HEK293 (cell line): ENCODE measurements at regions not wholly inside any gene's neighbourhood (a gene's known extent, or its start where the extent isn't known, plus 50 kb on each side); places are given as distances from the start of the nearest gene placed in this dataset.

ENCODE experiments used
- CTCF ChIA-PET: fragments of 350-600 bp; formaldehyde crosslinking; extraction: SDS; loops from one replicate; lab custom pipeline; 2021; ENCODE audit warnings: antibody characterized with exemption; lab: Yijun Ruan, JAX
- POLR2A ChIA-PET: fragments of 300-600 bp; formaldehyde crosslinking; extraction: SDS; loops from one replicate; lab custom pipeline; 2020; ENCODE audit warnings: antibody characterized with exemption, inconsistent platforms; lab: Yijun Ruan, JAX
- H3K27ac ChIP-seq: fragments of 200-500 bp; sonication (Bioruptor generic); 2 replicates; pipeline ENCODE4 v1.5.1; 2014; ENCODE audit warnings: low read depth, low read length, control low read depth, inconsistent platforms; ENCODE audit errors: extremely low read depth
- H3K36me3 ChIP-seq, 2 experiments: fragments of 200-500 bp in 1 of 2; sonication (Bioruptor generic) in 1 of 2; 1 replicate in 1 of 2; 2 replicates in 1 of 2; pipeline ENCODE4 v1.5.1; 2014 to 2017; ENCODE audit warnings: inconsistent platforms in 2 of 2, low read length in 2 of 2; ENCODE audit not compliant: control insufficient read depth in 2 of 2, insufficient read depth in 1 of 2
- H3K4me1 ChIP-seq: fragments of 200-500 bp; sonication (Bioruptor generic); 2 replicates; pipeline ENCODE4 v1.5.1; 2014; ENCODE audit warnings: mild to moderate bottlenecking, low read length, inconsistent platforms; ENCODE audit not compliant: control insufficient read depth, insufficient read depth
- H3K4me3 ChIP-seq: 2 replicates; pipeline ENCODE4 v1.5.1; 2011; ENCODE audit warnings: low read depth, mild to moderate bottlenecking, control low read depth, low read length, moderate library complexity
- H3K9me3 ChIP-seq: fragments of 200-500 bp; sonication (Bioruptor generic); 2 replicates; pipeline ENCODE4 v1.5.1; 2014; ENCODE audit warnings: low read depth, low read length, inconsistent platforms; ENCODE audit not compliant: control insufficient read depth, insufficient read depth
- EGR2 ChIP-seq: fragments of 450-650 bp; formaldehyde crosslinking; IDR thresholded peaks from 2 replicates; pipeline ENCODE4 v1.5.1; 2016; ENCODE audit warnings: low read depth, missing biosample characterization, missing genetic modification characterization
- FEZF1 ChIP-seq: fragments of 450-650 bp; formaldehyde crosslinking; IDR thresholded peaks from 2 replicates; pipeline ENCODE4 v1.5.1; 2016; ENCODE audit warnings: missing biosample characterization, missing genetic modification characterization
- HOXA7 ChIP-seq: sonication (generic); formaldehyde crosslinking; IDR thresholded peaks from 2 replicates; pipeline ENCODE4 v1.8.1; 2022; ENCODE audit warnings: missing genetic modification reagents, borderline replicate concordance
- KLF9 ChIP-seq: fragments of 450-650 bp; formaldehyde crosslinking; IDR thresholded peaks from 2 replicates; pipeline ENCODE4 v1.5.1; 2016; ENCODE audit warnings: missing biosample characterization, missing genetic modification characterization, low read depth
- ZBTB21 ChIP-seq: fragments of 450-650 bp; formaldehyde crosslinking; IDR thresholded peaks from 2 replicates; pipeline ENCODE4 v1.5.1; 2017; ENCODE audit warnings: missing biosample characterization, missing genetic modification characterization
- ZBTB6 ChIP-seq: fragments of 450-650 bp; formaldehyde crosslinking; IDR thresholded peaks from 2 replicates; pipeline ENCODE4 v1.5.1; 2017; ENCODE audit warnings: missing biosample characterization, missing genetic modification characterization
- ZIC2 ChIP-seq: fragments of 450-650 bp; formaldehyde crosslinking; IDR thresholded peaks from 2 replicates; pipeline ENCODE4 v1.5.1; 2016; ENCODE audit warnings: missing biosample characterization, missing genetic modification characterization
- ZNF133 ChIP-seq: fragments of 450-650 bp; formaldehyde crosslinking; IDR thresholded peaks from 2 replicates; pipeline ENCODE4 v1.5.1; 2016; ENCODE audit warnings: missing biosample characterization, missing genetic modification characterization
- ZNF148 ChIP-seq: fragments of 450-650 bp; formaldehyde crosslinking; IDR thresholded peaks from 2 replicates; pipeline ENCODE4 v1.5.0; 2017; ENCODE audit warnings: missing biosample characterization, missing genetic modification characterization, borderline replicate concordance
- ZNF169 ChIP-seq: fragments of 450-650 bp; formaldehyde crosslinking; IDR thresholded peaks from 2 replicates; pipeline ENCODE4 v1.5.1; 2016; ENCODE audit warnings: missing biosample characterization, missing genetic modification characterization
- ZNF26 ChIP-seq: fragments of 450-650 bp; formaldehyde crosslinking; IDR thresholded peaks from 2 replicates; pipeline ENCODE4 v1.5.1; 2016; ENCODE audit warnings: missing biosample characterization, missing genetic modification characterization
- ZNF362 ChIP-seq: fragments of 450-650 bp; formaldehyde crosslinking; IDR thresholded peaks from 2 replicates; pipeline ENCODE4 v1.5.1; 2016; ENCODE audit warnings: missing biosample characterization, missing genetic modification characterization
- ZNF521 ChIP-seq: fragments of 450-650 bp; formaldehyde crosslinking; IDR thresholded peaks from 2 replicates; pipeline ENCODE4 v1.5.1; 2017; ENCODE audit warnings: missing biosample characterization, mild to moderate bottlenecking, missing genetic modification characterization
- ZNF544 ChIP-seq: fragments of 450-650 bp; formaldehyde crosslinking; IDR thresholded peaks from 2 replicates; pipeline ENCODE4 v1.5.0; 2017; ENCODE audit warnings: missing biosample characterization, missing genetic modification characterization
- ZNF555 ChIP-seq: fragments of 450-650 bp; formaldehyde crosslinking; conservative IDR thresholded peaks from 2 replicates; pipeline ENCODE4 v1.5.1; 2017; ENCODE audit warnings: missing biosample characterization, mild to moderate bottlenecking, missing genetic modification characterization, inconsistent platforms
- ZNF571 ChIP-seq: fragments of 450-650 bp; formaldehyde crosslinking; IDR thresholded peaks from 2 replicates; pipeline ENCODE4 v1.5.0; 2017; ENCODE audit warnings: missing biosample characterization, missing genetic modification characterization
- ZNF585B ChIP-seq: fragments of 450-650 bp; formaldehyde crosslinking; IDR thresholded peaks from 2 replicates; pipeline ENCODE4 v1.5.1; 2016; ENCODE audit warnings: missing biosample characterization, missing genetic modification characterization
- ZNF654 ChIP-seq: fragments of 450-650 bp; formaldehyde crosslinking; IDR thresholded peaks from 2 replicates; pipeline ENCODE4 v1.5.1; 2016; ENCODE audit warnings: low read depth, missing biosample characterization, missing genetic modification characterization
- ZSCAN16 ChIP-seq: fragments of 450-650 bp; formaldehyde crosslinking; IDR thresholded peaks from 2 replicates; pipeline ENCODE4 v1.5.1; 2016; ENCODE audit warnings: missing biosample characterization, missing genetic modification characterization

- POLR2A ChIA-PET = no interaction called here
- no peak for TF ChIP-seq ZNF521 (tag by site-specific recombination)
- TF ChIP-seq ZNF169 (tag by site-specific recombination) = no peak
- no peak for TF ChIP-seq ZSCAN16 (tag by site-specific recombination)
- Histone ChIP-seq H3K27ac (no peak overlapping the region), H3K4me3 (no peak overlapping the region), H3K36me3 (no peaks in the 10 kb centered on the region), H3K9me3 (no peaks in the 10 kb centered on the region), H3K4me1 (no peaks in the 10 kb centered on the region)
- CTCF ChIA-PET = interaction anchor here (0.9 kb wide), 1 partner anchor 475 kb away, joined by 3 read pairs; no protein-coding TSS in a partner anchor
These were observed 692.5 kb upstream of the IGFBP3 start for GRCh38 chr7:46613551-46613950.

GRCh38 chr7:46613116-46613515 lies 692.0 kb upstream of the IGFBP3 start:
- ChIA-PET POLR2A (no interaction called here), CTCF (interaction anchor here (0.6 to 0.9 kb wide), 2 partner anchors 143 to 475 kb away, joined by 3 to 4 read pairs; no protein-coding TSS in a partner anchor)
- no peaks in the 10 kb centered on the region for H3K9me3 ChIP-seq
- H3K27ac ChIP-seq = no peak overlapping the region
- no peaks in the 10 kb centered on the region for H3K4me1 ChIP-seq
- TF ChIP-seq ZNF544 (tag by site-specific recombination) (no peak), ZNF133 (no peak), ZNF585B (no peak), FEZF1 (tag by site-specific recombination) (no peak), ZNF555 (tag by site-specific recombination) (no peak), ZNF148 (tag by site-specific recombination) (no peak), ZBTB6 (no peak), ZNF26 (no peak), ZNF571 (no peak), EGR2 (tag by site-specific recombination) (no peak), KLF9 (tag by site-specific recombination) (no peak), ZIC2 (no peak), ZNF654 (tag by site-specific recombination) (no peak)
- H3K36me3 ChIP-seq = no peaks in the 10 kb centered on the region
- H3K4me3 ChIP-seq = no peak overlapping the region

- Histone ChIP-seq H3K9me3 (no peaks in the 10 kb centered on the region), H3K27ac (no peak overlapping the region), H3K4me3 (no peak overlapping the region), H3K4me1 (no peaks in the 10 kb centered on the region), H3K36me3 (no peaks in the 10 kb centered on the region)
- ChIA-PET CTCF (no interaction called here), POLR2A (no interaction called here)
- no peak for TF ChIP-seq HOXA7 (CRISPR knock-in tag)
- no peak for TF ChIP-seq ZNF362
- no peak for TF ChIP-seq ZBTB21 (tag by site-specific recombination)
These were observed 690.4 kb upstream of the IGFBP3 start for GRCh38 chr7:46611508-46611907.
